HG03565 (cell line): ENCODE measurements at regions not wholly inside any gene's neighbourhood (a gene's known extent, or its start where the extent isn't known, plus 50 kb on each side); places are given as distances from the start of the nearest gene placed in this dataset.

Source experiments
- ATAC-seq: cut with Tn5 transposase; IDR thresholded peaks from one replicate; pipeline ENCODE4 v1.9.1; 2021; ENCODE audit warnings: mild to moderate bottlenecking, moderate library complexity; ENCODE audit not compliant: unreplicated experiment

DNA sequence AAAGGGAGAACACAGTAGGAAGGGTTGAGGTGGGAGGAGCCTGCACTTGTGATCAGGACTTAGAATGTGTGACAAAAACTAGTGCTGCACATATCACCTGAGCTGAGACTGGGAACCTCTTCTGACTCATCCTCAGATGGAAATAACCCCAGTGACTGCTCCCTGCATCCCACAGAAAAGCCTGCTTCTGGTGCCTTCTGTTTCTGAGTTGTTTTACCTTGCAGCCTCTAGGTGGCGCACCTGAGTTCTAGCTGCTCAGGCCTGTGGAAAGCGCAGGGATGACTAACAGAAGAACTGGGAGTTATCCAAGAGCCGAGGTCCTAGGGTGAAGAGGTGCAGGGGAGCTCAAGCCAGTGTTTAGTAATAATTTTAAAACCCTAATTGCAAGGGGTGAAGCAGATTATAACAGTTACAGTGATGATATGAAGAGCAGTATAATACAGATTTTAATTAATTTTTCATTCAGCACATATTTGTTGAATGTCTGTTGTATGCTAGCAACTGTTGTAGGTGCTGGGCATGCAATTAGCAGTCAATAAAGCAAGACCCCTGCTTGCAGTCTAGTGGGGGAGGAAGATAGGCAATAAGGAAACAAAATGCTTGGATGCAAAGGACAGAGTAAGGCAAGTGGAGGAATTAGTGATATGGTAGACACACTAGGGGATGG, 302.5 kb downstream of the DHX35 start:
- ATAC-seq = no peak

DNA sequence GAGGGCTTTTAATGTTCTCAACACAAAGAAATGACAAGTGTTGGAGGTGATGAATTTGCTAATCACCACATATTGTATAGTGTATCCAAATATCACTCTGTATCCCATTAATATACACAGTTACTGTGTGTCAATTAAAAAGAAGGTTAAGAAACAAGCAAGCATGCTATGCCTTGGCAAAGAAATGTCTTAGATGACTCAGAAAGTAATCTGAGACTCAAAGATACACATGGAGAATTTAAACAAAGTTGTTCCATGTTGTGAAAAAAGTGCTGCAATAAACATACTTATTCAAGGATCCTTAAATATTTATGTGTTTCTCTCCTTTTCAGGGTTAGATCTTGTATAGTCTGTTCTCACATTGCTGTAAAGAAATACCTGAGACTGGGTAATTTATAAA, 300.9 kb downstream of the DHX35 start:
- no peak for ATAC-seq

DNA sequence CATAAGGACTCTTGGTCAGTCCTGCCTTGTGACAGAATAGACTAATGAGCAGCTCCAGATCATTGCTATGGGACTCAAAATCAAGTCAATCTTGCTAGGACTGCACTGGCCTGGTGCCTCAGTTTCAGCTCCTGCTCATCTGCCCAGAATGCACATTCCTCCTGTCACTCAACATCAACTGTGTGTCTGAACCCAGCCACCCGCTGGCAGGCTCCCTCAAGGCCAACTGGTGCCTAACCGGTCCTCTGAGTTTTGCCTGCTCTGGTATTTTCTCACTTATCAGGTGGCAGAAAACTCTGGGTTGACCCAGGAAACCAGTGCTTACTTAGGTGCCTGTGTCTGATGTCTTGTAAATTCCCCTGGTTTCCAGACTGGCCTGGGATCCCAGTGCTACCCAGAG, 297.7 kb downstream of the DHX35 start:
- no peak for ATAC-seq

GRCh38 chr20:39259010-39259803, 297.1 kb downstream of the DHX35 start:
- no peak for ATAC-seq

DNA sequence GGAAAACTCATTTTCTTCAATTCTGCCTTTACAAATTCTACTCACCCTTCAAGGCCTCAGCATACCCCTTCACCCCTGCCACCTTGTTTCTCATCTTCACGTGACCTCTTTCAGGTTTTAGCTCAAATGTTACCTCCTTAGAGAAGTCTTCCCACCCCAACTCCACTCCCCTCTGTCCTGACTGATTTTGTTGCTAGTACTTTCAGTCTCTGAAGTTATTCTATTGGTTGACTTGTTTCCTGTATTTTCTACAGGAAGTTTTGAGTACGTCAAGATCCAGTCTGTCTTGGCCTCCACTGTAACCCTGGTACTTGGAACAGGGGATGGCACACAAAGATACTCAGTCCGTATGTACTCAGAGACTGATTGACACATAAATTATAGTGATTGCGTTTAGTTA, 296.1 kb downstream of the DHX35 start:
- no peak for ATAC-seq

- ATAC-seq = no peak
Observed at GRCh38 chr20:39253051-39253755, 291.1 kb downstream of the DHX35 start.

DNA sequence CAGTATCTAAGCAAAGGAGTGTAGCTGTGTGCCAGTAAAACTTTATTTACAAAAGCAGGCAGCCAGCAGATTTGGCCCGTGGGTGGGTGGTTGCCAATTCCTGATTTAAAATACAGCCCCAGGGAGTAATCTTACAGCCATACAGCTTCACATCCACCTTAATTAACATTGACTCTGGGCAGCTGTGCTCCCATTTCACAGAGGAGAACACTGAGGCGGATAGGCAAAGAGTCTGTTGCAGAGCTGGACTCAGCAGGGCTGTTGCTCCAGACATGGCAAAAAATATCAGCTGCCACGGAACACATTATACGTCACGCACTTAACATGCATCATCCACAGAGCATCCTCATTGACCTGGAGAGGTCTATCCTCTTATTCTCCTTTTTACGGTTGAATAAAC, 289.9 kb downstream of the DHX35 start:
- ATAC-seq = no peak

GRCh38 chr20:39249798-39250197, 287.7 kb downstream of the DHX35 start:
- ATAC-seq = no peak

GRCh38 chr20:39248862-39249485, 286.8 kb downstream of the DHX35 start:
- no peak for ATAC-seq

DNA sequence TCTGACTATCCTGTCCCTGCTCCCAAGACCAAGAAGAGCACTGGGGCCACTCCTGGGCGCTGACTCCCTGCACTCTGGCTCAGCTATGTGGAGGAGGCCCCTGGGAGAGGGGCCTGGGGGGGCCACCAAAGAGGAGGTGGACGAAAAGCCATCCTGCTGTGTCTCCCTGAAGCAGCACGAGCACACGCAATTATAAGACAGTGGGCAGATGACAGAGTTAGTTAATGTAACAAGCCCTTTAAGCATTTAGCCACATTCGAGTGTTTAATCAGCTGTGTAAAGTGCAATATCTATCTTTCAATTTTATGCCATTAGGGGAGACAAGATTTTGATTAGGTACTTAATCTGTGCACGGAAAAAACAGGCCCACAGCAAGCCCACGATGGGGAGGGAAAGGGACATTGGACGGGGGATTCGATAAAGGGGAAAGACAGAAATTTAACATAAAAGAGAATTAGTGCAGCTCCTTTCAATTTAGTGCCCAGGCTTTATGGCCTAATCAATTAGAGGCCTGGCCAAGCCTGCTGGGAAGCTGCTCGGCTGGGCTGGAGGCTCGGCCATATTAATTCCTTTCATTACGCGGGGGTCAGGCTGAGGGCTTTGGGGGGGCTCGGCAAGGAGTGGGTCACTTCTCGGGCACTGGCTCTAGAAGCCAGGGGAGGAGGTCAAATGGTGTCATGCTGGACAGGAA, 286.2 kb downstream of the DHX35 start:
- no peak for ATAC-seq

DNA sequence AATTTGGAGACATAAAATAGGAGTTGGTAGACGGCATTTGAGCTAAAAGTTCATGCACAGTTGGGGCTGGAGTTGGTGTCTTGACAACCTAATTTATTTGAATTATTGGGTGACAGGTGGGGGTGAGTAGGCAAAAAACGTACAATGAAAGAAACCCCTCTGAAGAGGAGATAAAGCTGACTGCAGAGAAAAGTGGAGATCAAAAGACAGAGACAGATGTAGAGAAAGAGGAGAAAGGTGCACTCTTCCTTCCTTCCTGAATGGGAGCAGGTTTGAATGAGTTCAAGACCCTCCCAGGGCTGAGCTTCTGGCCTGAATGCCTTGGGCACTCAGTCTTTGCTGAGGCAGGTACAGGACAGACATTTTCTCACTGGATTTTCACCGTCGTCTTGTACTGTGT, 284.3 kb downstream of the DHX35 start:
- no peak for ATAC-seq

GRCh38 chr20:39245685-39246311, 283.7 kb downstream of the DHX35 start:
- no peak for ATAC-seq

- ATAC-seq = no peak
Observed at GRCh38 chr20:39243962-39244361, 281.8 kb downstream of the DHX35 start.

- no peak for ATAC-seq
Observed at GRCh38 chr20:39242614-39243013, 280.5 kb downstream of the DHX35 start.

DNA sequence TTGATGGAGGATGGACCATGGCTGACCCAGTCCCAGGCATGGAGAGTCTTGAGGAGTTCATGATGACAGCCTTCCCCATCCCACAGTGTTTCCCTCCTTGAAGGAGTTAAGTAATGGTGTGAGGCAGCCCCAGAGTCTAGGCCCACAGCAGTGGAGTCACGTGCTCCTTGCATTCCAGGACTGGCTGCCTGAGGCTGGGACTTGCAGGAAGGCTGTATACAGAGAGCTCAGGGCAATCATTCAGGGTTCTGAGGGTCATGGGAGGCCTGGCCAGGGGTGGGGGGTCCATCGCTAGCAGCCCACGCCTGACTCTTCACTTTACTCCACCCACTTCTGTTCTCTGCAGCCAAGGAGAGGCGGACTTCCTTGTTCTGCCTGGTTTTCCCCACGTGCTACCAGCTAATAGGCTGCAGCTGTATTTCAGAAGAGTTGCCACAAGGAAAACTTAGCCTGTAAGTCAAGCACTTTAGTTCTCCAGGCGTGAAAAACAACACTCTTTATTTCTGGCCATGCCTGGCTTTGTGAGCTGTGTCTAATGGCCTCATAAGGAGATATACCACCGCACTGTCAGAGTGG, 272.5 kb downstream of the DHX35 start:
- ATAC-seq = no peak

GRCh38 chr20:39233755-39234154, 271.6 kb downstream of the DHX35 start:
- ATAC-seq = no peak

DNA sequence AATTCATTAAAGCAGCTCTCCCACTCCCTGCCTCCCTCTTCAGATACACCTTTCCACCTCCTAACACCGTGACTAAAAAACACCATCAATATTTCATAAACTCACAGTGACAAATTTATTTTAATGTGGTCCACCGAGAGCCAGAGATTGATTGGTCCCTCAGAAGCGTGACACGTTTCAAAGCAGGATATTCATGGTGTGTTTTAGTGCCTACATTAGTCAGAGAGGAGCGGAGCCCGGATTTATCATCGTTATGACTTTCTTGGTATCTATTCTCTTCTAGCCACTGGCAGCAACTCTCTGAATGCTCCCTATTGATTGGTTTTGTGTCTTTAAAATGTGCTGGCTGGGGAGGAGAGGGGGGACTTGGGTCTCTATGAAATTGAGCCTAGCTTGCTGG, 265.3 kb downstream of the DHX35 start:
- no peak for ATAC-seq

DNA sequence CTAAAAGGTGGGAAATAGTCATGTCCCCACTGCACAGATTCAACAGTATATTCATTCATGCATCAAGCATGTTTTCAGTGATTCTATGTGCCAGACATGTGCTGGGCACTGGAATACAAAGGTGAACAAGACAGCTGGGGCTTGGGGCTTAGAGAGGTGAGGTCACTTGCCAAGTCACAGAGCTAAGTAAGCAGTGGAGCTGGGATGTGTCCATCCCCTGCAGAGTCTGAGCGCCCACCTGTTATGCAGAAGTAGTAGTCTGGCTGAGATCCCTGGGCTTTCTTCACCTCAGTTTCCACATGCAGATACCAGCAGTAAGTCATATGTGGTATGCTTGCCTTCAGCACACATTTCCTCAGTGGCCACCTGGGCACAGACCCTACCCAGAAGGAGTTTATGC, 263.8 kb downstream of the DHX35 start:
- no peak for ATAC-seq

GRCh38 chr20:39225536-39225935, 263.4 kb downstream of the DHX35 start:
- no peak for ATAC-seq

DNA sequence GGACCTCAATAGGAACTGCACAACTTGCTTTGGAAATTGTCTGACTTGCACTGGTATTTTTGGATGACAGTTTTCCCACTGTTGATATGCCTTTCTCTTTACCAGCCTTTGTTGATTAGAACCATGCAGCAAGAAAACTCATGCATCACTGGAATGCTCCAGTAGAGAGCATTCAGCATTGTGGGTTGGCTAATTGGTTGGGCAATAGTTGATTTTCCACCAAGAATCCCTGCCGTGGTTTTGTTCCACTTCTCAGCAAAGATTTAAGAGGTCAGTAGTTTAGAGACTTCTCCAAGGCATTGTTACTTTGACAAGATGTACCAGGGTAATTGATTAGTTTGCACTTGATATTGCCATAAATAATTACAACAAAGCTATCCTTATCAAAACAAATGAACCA, 260.0 kb downstream of the DHX35 start:
- no peak for ATAC-seq
